Right atrium auricular region (tissue), 2 donors: ENCODE measurements at regions not wholly inside any gene's neighbourhood (a gene's known extent, or its start where the extent isn't known, plus 50 kb on each side); places are given as distances from the start of the nearest gene placed in this dataset.

ENCODE experiments used
- DNase-seq: peaks from one replicate; pipeline ENCODE4 v3.0.0-alpha.2; 2019; ENCODE audit warnings: low spot score
- H3K27ac ChIP-seq, 2 donors: fragments of 200-600 bp; sonication (generic); 1 replicate in 1 of 2; 2 replicates in 1 of 2; pipeline ENCODE4 v1.5.1; 2016 to 2019
- H3K27me3 ChIP-seq, 2 donors: fragments of 200-600 bp; sonication (generic); one replicate each; pipeline versions ENCODE4 v1.5.1 to v1.6.0; 2017 to 2019
- H3K36me3 ChIP-seq: fragments of 200-600 bp; sonication (generic); one replicate; pipeline ENCODE4 v1.5.1; 2016
- H3K4me1 ChIP-seq, 2 donors: fragments of 200-600 bp; sonication (generic); one replicate each; pipeline versions ENCODE4 v1.5.1 to v1.6.0; 2017 to 2019
- H3K4me3 ChIP-seq, 2 donors: fragments of 200-600 bp; sonication (generic); 1 replicate in 1 of 2; 2 replicates in 1 of 2; pipeline ENCODE4 v1.5.1; 2017 to 2019; ENCODE audit warnings: mild to moderate bottlenecking in 1 of 2, moderate library complexity in 1 of 2
- H3K9me3 ChIP-seq, 2 donors: fragments of 200-600 bp; sonication (generic); one replicate each; pipeline ENCODE4 v1.5.1; 2019
- CTCF ChIP-seq, 2 donors: fragments of 200-600 bp; sonication (generic); IDR thresholded peaks; one replicate each; pipeline ENCODE4 v1.5.1; 2019; ENCODE audit warnings: antibody characterized with exemption in 2 of 2

GRCh38 chr10:2942938-2943337, 124.4 kb upstream of the PFKP start:
- no peak for TF ChIP-seq CTCF (IDR thresholded peaks at IDR 0.05)
- H3K36me3 ChIP-seq, result no peaks in the 10 kb centered on the region
- no peaks in the 10 kb centered on the region for H3K27me3 ChIP-seq
- no peaks in the 10 kb centered on the region for H3K9me3 ChIP-seq
- no peaks in the 10 kb centered on the region for H3K4me1 ChIP-seq
- H3K27ac ChIP-seq, result no peak overlapping the region
- no peak overlapping the region for H3K4me3 ChIP-seq
- DNase-seq, result no peak

GRCh38 chr10:2938869-2939268, 128.5 kb upstream of the PFKP start:
- no peak for DNase-seq
- H3K9me3 ChIP-seq, result no peaks in the 10 kb centered on the region
- H3K4me3 ChIP-seq, result no peak overlapping the region
- no peak overlapping the region for H3K27ac ChIP-seq
- no peaks in the 10 kb centered on the region for H3K27me3 ChIP-seq
- no peaks in the 10 kb centered on the region for H3K4me1 ChIP-seq
- no peaks in the 10 kb centered on the region for H3K36me3 ChIP-seq
- no peak for TF ChIP-seq CTCF (IDR thresholded peaks at IDR 0.05)

- H3K27me3 ChIP-seq, result no peaks in the 10 kb centered on the region
These were observed 130.5 kb upstream of the PFKP start for GRCh38 chr10:2936816-2937215.

GRCh38 chr10:2935647-2936386, 131.5 kb upstream of the PFKP start:
- H3K27ac ChIP-seq, result no peak overlapping the region
- DNase-seq, result peak; percentile 26
- no peaks in the 10 kb centered on the region for H3K4me1 ChIP-seq
- H3K27me3 ChIP-seq, result no peaks in the 10 kb centered on the region
- TF ChIP-seq CTCF (IDR thresholded peaks at IDR 0.05), result no peak
- H3K36me3 ChIP-seq, result no peaks in the 10 kb centered on the region
- no peak overlapping the region for H3K4me3 ChIP-seq
- H3K9me3 ChIP-seq, result no peaks in the 10 kb centered on the region

More at GRCh38 chr10:2936816-2937215, 130.5 kb upstream of the PFKP start:
- Histone ChIP-seq H3K36me3 (no peaks in the 10 kb centered on the region), H3K4me1 (no peaks in the 10 kb centered on the region), H3K4me3 (no peak overlapping the region), H3K27ac (no peak overlapping the region), H3K9me3 (no peaks in the 10 kb centered on the region)
- TF ChIP-seq CTCF (IDR thresholded peaks at IDR 0.05), result no peak
- peak; percentile 13 for DNase-seq

- Histone ChIP-seq H3K27me3 (no peaks in the 10 kb centered on the region), H3K36me3 (no peaks in the 10 kb centered on the region), H3K4me1 (no peaks in the 10 kb centered on the region), H3K9me3 (no peaks in the 10 kb centered on the region), H3K27ac (no peak overlapping the region), H3K4me3 (no peak overlapping the region)
- peak; percentile 48 for DNase-seq
- TF ChIP-seq CTCF (IDR thresholded peaks at IDR 0.05), result no peak
These were observed 133.4 kb upstream of the PFKP start for GRCh38 chr10:2933924-2934323.

GRCh38 chr10:2933519-2933918, 133.8 kb upstream of the PFKP start:
- no peaks in the 10 kb centered on the region for H3K36me3 ChIP-seq
- DNase-seq, result no peak
- no peak for TF ChIP-seq CTCF (IDR thresholded peaks at IDR 0.05)
- H3K27ac ChIP-seq, result no peak overlapping the region
- H3K4me1 ChIP-seq, result no peaks in the 10 kb centered on the region
- H3K9me3 ChIP-seq, result no peaks in the 10 kb centered on the region
- H3K27me3 ChIP-seq, result no peaks in the 10 kb centered on the region
- no peak overlapping the region for H3K4me3 ChIP-seq
